ENCODE measurements at regions not wholly inside any gene's neighbourhood (a gene's known extent, or its start where the extent isn't known, plus 50 kb on each side); places are given as distances from the start of the nearest gene placed in this dataset.

DNA sequence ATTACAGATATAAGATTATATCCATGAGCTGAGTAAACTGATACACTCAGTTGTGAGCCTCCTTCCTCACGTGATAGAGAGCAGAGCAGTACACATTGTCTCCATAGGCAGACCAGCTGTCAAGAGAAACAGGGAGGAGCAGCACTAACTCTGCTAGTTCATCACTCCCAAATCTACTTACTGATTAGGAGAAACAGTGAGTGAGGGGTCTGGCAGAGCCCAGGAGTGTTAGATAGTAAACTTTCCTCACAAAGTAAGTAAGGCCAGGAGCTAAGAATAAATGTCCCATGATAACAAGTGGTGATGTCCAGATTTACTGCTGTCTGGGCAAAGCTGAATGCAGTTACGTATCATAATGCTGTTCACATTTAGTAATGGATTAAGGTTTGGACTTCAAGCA, 168.6 kb upstream of the KCNK2 start:
- Histone ChIP-seq H3K4me1 (no peaks in the 10 kb centered on the region), H3K27me3 (no peaks in the 10 kb centered on the region), H3K27ac (no peak overlapping the region), H3K4me3 (no peak overlapping the region), H3K36me3 (no peaks in the 10 kb centered on the region), H3K9me3 (no peaks in the 10 kb centered on the region)
- TF ChIP-seq, protein P1, sequence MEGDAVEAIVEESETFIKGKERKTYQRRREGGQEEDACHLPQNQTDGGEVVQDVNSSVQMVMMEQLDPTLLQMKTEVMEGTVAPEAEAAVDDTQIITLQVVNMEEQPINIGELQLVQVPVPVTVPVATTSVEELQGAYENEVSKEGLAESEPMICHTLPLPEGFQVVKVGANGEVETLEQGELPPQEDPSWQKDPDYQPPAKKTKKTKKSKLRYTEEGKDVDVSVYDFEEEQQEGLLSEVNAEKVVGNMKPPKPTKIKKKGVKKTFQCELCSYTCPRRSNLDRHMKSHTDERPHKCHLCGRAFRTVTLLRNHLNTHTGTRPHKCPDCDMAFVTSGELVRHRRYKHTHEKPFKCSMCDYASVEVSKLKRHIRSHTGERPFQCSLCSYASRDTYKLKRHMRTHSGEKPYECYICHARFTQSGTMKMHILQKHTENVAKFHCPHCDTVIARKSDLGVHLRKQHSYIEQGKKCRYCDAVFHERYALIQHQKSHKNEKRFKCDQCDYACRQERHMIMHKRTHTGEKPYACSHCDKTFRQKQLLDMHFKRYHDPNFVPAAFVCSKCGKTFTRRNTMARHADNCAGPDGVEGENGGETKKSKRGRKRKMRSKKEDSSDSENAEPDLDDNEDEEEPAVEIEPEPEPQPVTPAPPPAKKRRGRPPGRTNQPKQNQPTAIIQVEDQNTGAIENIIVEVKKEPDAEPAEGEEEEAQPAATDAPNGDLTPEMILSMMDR (IDR thresholded peaks at IDR 0.05), result no peak
- intact Hi-C loops (cut with DNase I), result no loop called here
- ATAC-seq (no peak), DNase-seq (no peak)

DNA sequence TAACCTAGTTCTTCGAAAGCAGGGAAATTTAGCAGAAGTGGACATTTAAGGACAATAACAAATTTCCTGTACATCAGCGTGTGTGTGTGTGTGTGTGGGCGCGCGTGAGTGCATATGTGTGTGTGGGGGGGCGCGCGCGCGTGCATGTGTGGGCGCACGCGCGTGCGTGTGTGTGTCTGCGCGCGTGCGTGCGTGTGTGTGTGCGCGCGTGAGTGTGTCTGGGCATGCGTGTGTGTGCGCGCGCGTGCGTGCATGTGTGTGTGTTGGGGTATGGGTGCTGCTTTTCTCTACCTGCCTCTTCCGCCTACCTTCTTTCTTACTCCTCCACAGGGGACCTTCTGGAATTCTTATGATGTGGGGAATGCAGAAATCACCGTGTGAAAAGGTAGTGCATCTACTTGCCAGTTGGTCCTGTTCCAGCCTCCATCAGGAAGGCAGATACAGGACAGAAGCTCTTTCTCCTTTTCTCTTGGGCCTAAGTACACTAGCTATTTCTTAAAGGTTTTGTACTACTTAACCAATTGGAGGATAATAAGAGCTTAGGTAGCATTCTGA, 165.4 kb upstream of the KCNK2 start:
- ATAC-seq (no peak), DNase-seq (no peak)
- Histone ChIP-seq H3K4me3 (no peak overlapping the region), H3K27ac (no peak overlapping the region), H3K36me3 (no peaks in the 10 kb centered on the region), H3K27me3 (no peaks in the 10 kb centered on the region), H3K9me3 (no peaks in the 10 kb centered on the region), H3K4me1 (no peaks in the 10 kb centered on the region)
- intact Hi-C loops (cut with DNase I), result no loop called here
- TF ChIP-seq, protein P1 (IDR thresholded peaks at IDR 0.05), result no peak

DNA sequence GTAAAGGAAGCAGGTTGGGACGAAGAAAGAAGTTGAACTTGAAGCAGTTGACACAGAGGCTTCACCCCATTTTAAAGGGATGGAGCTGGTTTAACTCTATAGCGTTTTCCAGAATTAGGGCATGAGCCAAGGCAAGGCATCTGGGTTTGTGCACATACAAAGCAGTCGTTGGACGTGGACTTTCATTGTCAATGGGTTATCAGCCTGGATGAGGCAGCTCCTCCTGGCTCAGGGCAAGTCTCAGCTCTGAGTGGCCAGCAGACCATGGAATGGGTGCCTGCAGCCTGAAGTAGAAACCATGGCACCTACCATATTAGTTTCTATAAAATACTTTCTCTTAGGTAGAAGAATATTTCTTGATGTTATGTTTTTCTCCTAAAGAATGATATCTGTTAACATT, 163.8 kb upstream of the KCNK2 start:
- Histone ChIP-seq H3K36me3 (no peaks in the 10 kb centered on the region), H3K4me3 (no peak overlapping the region), H3K4me1 (no peaks in the 10 kb centered on the region), H3K27me3 (no peaks in the 10 kb centered on the region), H3K9me3 (no peaks in the 10 kb centered on the region), H3K27ac (no peak overlapping the region)
- ATAC-seq, result no peak
- TF ChIP-seq, protein P1 (IDR thresholded peaks at IDR 0.05), result no peak
- no peak for DNase-seq
- intact Hi-C loops (cut with DNase I), result no loop called here

DNA sequence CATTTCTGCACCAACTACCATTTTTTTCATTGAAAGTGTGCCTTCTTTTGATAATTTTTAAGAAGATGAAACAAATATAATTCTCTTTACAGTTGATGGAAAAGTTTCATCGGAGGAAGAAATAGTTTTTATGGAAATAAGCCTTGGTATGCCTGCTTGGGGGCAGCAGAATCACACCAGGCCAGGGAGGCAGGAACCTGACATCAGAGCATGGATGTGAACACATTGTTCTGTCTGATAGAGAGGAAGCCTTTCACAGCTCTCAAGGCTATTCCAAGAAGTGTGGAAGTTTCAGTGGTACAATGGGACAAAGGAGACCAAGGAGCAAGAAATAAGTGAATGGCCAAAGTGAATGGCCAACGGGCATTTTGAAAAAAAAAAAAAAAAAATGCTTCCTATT, 162.2 kb upstream of the KCNK2 start:
- H3K9me3 ChIP-seq, result no peaks in the 10 kb centered on the region
- intact Hi-C loops (cut with DNase I), result no loop called here
- TF ChIP-seq, protein P1 (IDR thresholded peaks at IDR 0.05), result no peak
- no peak overlapping the region for H3K4me3 ChIP-seq
- ATAC-seq (no peak), DNase-seq (no peak)
- H3K27ac ChIP-seq, result no peak overlapping the region
- H3K36me3 ChIP-seq, result no peaks in the 10 kb centered on the region
- H3K4me1 ChIP-seq, result no peaks in the 10 kb centered on the region
- H3K27me3 ChIP-seq, result no peaks in the 10 kb centered on the region

DNA sequence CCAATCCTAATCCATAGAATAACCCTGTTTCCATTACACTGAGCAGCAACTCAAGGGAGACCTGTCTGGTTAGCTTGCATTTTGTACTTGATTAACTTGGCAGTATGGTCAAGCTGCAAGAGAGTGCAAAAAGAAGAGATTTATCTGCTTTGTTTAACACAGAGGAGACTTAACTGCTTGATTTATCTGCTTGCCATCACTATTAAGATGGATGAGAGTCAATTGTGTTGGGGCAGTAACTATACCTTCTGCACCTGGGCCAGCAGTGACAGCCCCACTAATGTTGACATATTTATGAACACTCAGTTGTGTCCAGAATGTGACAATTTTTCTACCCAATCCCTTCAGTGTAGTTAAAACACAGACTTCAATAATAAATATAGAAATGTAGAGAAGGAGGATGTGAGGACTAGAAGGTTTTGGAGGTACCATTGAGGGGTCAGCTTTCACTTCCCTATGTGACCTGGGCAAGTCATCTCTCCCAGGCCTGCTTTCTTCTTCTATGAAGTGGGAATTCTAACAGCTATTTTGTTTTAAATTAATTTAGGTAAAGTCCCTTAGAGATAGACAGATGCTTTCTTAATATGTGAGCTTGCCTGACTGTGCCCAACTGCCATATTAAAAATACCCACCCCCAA, 159.1 kb upstream of the KCNK2 start:
- Histone ChIP-seq H3K4me3 (no peak overlapping the region), H3K4me1 (no peaks in the 10 kb centered on the region), H3K9me3 (no peaks in the 10 kb centered on the region), H3K27me3 (no peaks in the 10 kb centered on the region), H3K36me3 (no peaks in the 10 kb centered on the region), H3K27ac (no peak overlapping the region)
- DNase-seq, result no peak
- TF ChIP-seq, protein P1 (IDR thresholded peaks at IDR 0.05), result no peak
- intact Hi-C loops (cut with DNase I), result no loop called here
- ATAC-seq, result no peak

DNA sequence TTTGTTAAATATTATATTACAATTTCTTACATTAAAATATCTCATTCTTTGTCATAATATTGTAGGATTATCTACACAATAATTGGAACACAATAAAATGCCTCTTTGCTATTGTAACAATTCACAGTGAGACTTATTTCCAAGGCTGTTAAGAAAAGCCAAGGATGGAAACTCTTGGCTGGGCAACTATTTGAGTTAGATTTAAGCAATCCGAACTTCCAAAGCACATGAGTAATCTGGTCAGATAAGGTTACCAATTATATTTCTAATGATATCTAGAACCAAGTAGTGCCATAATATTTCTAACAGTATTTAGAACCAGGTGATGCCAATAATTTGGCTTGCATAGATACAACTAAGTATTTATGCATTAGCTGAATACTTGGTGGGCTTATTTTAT, 154.7 kb upstream of the KCNK2 start:
- H3K4me1 ChIP-seq, result no peaks in the 10 kb centered on the region
- H3K27ac ChIP-seq, result no peak overlapping the region
- DNase-seq, result no peak
- H3K4me3 ChIP-seq, result no peak overlapping the region
- no peaks in the 10 kb centered on the region for H3K9me3 ChIP-seq
- TF ChIP-seq, protein P1 (IDR thresholded peaks at IDR 0.05), result no peak
- intact Hi-C loops (cut with DNase I), result no loop called here
- ATAC-seq, result no peak
- no peaks in the 10 kb centered on the region for H3K27me3 ChIP-seq
- no peaks in the 10 kb centered on the region for H3K36me3 ChIP-seq

Data from upper lobe of right lung (tissue), 1 donor.